HEK293 (cell line): ENCODE measurements at regions not wholly inside any gene's neighbourhood (a gene's known extent, or its start where the extent isn't known, plus 50 kb on each side); places are given as distances from the start of the nearest gene placed in this dataset.
A peak's percentile ranks its signal among the peaks of the same experiment; 100 is the strongest.

Experiments used
- CTCF ChIA-PET: fragments of 350-600 bp; formaldehyde crosslinking; extraction: SDS; loops from one replicate; lab custom pipeline; 2021; ENCODE audit warnings: antibody characterized with exemption; lab: Yijun Ruan, JAX
- POLR2A ChIA-PET: fragments of 300-600 bp; formaldehyde crosslinking; extraction: SDS; loops from one replicate; lab custom pipeline; 2020; ENCODE audit warnings: antibody characterized with exemption, inconsistent platforms; lab: Yijun Ruan, JAX
- H3K27ac ChIP-seq: fragments of 200-500 bp; sonication (Bioruptor generic); 2 replicates; pipeline ENCODE4 v1.5.1; 2014; ENCODE audit warnings: low read depth, low read length, control low read depth, inconsistent platforms; ENCODE audit errors: extremely low read depth
- H3K36me3 ChIP-seq, 2 experiments: fragments of 200-500 bp in 1 of 2; sonication (Bioruptor generic) in 1 of 2; 1 replicate in 1 of 2; 2 replicates in 1 of 2; pipeline ENCODE4 v1.5.1; 2014 to 2017; ENCODE audit warnings: inconsistent platforms in 2 of 2, low read length in 2 of 2; ENCODE audit not compliant: control insufficient read depth in 2 of 2, insufficient read depth in 1 of 2
- H3K4me1 ChIP-seq: fragments of 200-500 bp; sonication (Bioruptor generic); 2 replicates; pipeline ENCODE4 v1.5.1; 2014; ENCODE audit warnings: mild to moderate bottlenecking, low read length, inconsistent platforms; ENCODE audit not compliant: control insufficient read depth, insufficient read depth
- H3K4me3 ChIP-seq: 2 replicates; pipeline ENCODE4 v1.5.1; 2011; ENCODE audit warnings: low read depth, mild to moderate bottlenecking, control low read depth, low read length, moderate library complexity
- H3K9me3 ChIP-seq: fragments of 200-500 bp; sonication (Bioruptor generic); 2 replicates; pipeline ENCODE4 v1.5.1; 2014; ENCODE audit warnings: low read depth, low read length, inconsistent platforms; ENCODE audit not compliant: control insufficient read depth, insufficient read depth
- CTCF ChIP-seq: fragments of 450-650 bp; formaldehyde crosslinking; IDR thresholded peaks from 2 replicates; pipeline ENCODE4 v1.5.1; 2016; ENCODE audit warnings: missing biosample characterization, missing genetic modification characterization
- EGR2 ChIP-seq: fragments of 450-650 bp; formaldehyde crosslinking; IDR thresholded peaks from 2 replicates; pipeline ENCODE4 v1.5.1; 2016; ENCODE audit warnings: low read depth, missing biosample characterization, missing genetic modification characterization
- IKZF3 ChIP-seq: fragments of 450-650 bp; IDR thresholded peaks from 2 replicates; pipeline ENCODE4 v1.5.0; 2018; ENCODE audit warnings: missing biosample characterization, mild to moderate bottlenecking, missing genetic modification characterization, moderate library complexity
- KLF10 ChIP-seq: fragments of 450-650 bp; IDR thresholded peaks from 2 replicates; pipeline ENCODE4 v1.5.1; 2018; ENCODE audit warnings: missing biosample characterization, mild to moderate bottlenecking, missing genetic modification characterization
- PRDM10 ChIP-seq: fragments of 450-650 bp; formaldehyde crosslinking; IDR thresholded peaks from 2 replicates; pipeline ENCODE4 v1.5.1; 2016; ENCODE audit warnings: missing biosample characterization, missing genetic modification characterization
- PRDM6 ChIP-seq: fragments of 450-650 bp; formaldehyde crosslinking; IDR thresholded peaks from 2 replicates; pipeline ENCODE4 v1.5.1; 2017; ENCODE audit warnings: missing biosample characterization, missing genetic modification characterization
- SP7 ChIP-seq: fragments of 450-650 bp; formaldehyde crosslinking; IDR thresholded peaks from 2 replicates; pipeline ENCODE4 v1.5.1; 2016; ENCODE audit warnings: missing biosample characterization, missing genetic modification characterization
- TCF7L2 ChIP-seq: IDR thresholded peaks from 2 replicates; pipeline ENCODE4 v1.6.1; 2011; ENCODE audit warnings: low read depth, mild to moderate bottlenecking, inconsistent platforms, low read length, moderate library complexity, borderline replicate concordance
- ZEB2 ChIP-seq: fragments of 450-650 bp; formaldehyde crosslinking; IDR thresholded peaks from 2 replicates; pipeline ENCODE4 v1.5.1; 2016; ENCODE audit warnings: missing biosample characterization, missing genetic modification characterization
- ZFHX2 ChIP-seq: fragments of 450-650 bp; formaldehyde crosslinking; conservative IDR thresholded peaks from 2 replicates; pipeline ENCODE4 v1.5.1; 2016; ENCODE audit warnings: missing biosample characterization, missing genetic modification characterization
- ZFP69B ChIP-seq: fragments of 450-650 bp; formaldehyde crosslinking; IDR thresholded peaks from 2 replicates; pipeline ENCODE4 v1.5.1; 2016; ENCODE audit warnings: missing biosample characterization, missing genetic modification characterization
- ZNF366 ChIP-seq: fragments of 450-650 bp; formaldehyde crosslinking; conservative IDR thresholded peaks from 2 replicates; pipeline ENCODE4 v1.5.1; 2016; ENCODE audit warnings: missing biosample characterization, missing genetic modification characterization
- ZNF629 ChIP-seq: fragments of 450-650 bp; formaldehyde crosslinking; IDR thresholded peaks from 2 replicates; pipeline ENCODE4 v1.5.1; 2017; ENCODE audit warnings: missing biosample characterization, missing genetic modification characterization
- ZNF670 ChIP-seq: fragments of 450-650 bp; formaldehyde crosslinking; IDR thresholded peaks from 2 replicates; pipeline ENCODE4 v1.5.1; 2016; ENCODE audit warnings: missing biosample characterization, missing genetic modification characterization, low read depth
- TF ChIP-seq, protein P1 (sequence below): fragments of 450-650 bp; formaldehyde crosslinking; IDR thresholded peaks from 2 replicates; pipeline ENCODE4 v1.5.1; 2016; ENCODE audit warnings: missing biosample characterization, missing genetic modification characterization
- TF ChIP-seq, protein P2 (sequence below): fragments of 450-650 bp; formaldehyde crosslinking; IDR thresholded peaks from 2 replicates; pipeline ENCODE4 v1.5.1; 2017; ENCODE audit warnings: missing biosample characterization, missing genetic modification characterization
- TF ChIP-seq, protein P3 (sequence below): fragments of 450-650 bp; formaldehyde crosslinking; IDR thresholded peaks from 2 replicates; pipeline ENCODE4 v1.5.1; 2017; ENCODE audit warnings: missing biosample characterization, missing genetic modification characterization

DNA sequence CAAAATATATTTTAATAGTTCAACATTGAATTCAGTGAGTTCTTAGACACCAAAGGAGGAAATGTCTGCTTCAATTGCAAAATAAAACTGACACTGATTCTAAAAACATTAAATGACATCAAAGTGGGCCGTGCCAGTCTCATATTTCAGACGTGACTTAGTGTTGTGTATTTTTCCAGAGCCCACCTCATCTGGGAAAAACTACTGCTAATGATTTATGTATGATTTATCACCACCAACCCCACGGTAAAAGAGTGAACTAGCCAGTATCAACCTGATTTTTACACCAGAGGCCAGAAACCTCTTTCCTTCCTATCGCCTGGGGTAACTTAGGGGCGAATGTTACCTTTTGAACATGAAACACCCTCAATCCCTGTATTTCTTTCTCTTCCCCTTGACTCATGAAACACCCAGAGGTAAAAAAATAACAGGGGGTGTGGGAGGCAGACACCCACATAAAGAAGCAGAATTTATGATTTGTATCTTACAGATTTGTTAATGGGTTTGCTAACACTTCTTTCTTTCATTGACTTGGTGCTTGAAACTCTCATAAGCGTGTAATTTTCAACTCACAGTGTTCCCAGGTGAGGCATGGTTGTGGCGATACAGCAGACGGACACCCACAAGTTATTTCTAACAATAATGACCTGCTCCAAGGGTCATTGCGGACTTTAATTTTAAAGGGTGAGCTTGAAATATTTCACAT lies 56.4 kb upstream of the FANCC start:
- POLR2A ChIA-PET, result no interaction called here
- Histone ChIP-seq H3K36me3 (no peaks in the 10 kb centered on the region), H3K4me3 (no peak overlapping the region), H3K27ac (no peak overlapping the region)
- TF ChIP-seq ZNF366 (tag by site-specific recombination) (0 out of 2 replicates have a peak, but pooled peaks have one; percentile 11), ZNF629 (0 out of 2 replicates have a peak, but pooled peaks have one; percentile 20), EGR2 (peak; percentile 50; the same call in 1 of the 2 replicates), TCF7L2 (0 out of 2 replicates have a peak, but pooled peaks have one; percentile 44), PRDM10 (tag by site-specific recombination) (peak; percentile 62), KLF10 (tag by site-specific recombination) (peak; percentile 19; the same call in 1 of the 2 replicates), CTCF (no peak), IKZF3 (peak; percentile 50; the same call in 1 of the 2 replicates), ZFP69B (no peak), ZEB2 (tag by site-specific recombination) (no peak), ZFHX2 (tag by site-specific recombination) (peak; percentile 75), SP7 (peak; percentile 46; the same call in 1 of the 2 replicates), PRDM6 (tag by site-specific recombination) (peak; percentile 80), ZNF670 (tag by site-specific recombination) (no peak)
- TF ChIP-seq, protein P1, sequence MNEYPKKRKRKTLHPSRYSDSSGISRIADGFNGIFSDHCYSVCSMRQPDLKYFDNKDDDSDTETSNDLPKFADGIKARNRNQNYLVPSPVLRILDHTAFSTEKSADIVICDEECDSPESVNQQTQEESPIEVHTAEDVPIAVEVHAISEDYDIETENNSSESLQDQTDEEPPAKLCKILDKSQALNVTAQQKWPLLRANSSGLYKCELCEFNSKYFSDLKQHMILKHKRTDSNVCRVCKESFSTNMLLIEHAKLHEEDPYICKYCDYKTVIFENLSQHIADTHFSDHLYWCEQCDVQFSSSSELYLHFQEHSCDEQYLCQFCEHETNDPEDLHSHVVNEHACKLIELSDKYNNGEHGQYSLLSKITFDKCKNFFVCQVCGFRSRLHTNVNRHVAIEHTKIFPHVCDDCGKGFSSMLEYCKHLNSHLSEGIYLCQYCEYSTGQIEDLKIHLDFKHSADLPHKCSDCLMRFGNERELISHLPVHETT, result no peak
- TF ChIP-seq, protein P2, sequence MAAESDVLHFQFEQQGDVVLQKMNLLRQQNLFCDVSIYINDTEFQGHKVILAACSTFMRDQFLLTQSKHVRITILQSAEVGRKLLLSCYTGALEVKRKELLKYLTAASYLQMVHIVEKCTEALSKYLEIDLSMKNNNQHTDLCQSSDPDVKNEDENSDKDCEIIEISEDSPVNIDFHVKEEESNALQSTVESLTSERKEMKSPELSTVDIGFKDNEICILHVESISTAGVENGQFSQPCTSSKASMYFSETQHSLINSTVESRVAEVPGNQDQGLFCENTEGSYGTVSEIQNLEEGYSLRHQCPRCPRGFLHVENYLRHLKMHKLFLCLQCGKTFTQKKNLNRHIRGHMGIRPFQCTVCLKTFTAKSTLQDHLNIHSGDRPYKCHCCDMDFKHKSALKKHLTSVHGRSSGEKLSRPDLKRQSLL (tag by site-specific recombination), result 0 out of 2 replicates have a peak, but pooled peaks have one; percentile 7
- TF ChIP-seq, protein P3, sequence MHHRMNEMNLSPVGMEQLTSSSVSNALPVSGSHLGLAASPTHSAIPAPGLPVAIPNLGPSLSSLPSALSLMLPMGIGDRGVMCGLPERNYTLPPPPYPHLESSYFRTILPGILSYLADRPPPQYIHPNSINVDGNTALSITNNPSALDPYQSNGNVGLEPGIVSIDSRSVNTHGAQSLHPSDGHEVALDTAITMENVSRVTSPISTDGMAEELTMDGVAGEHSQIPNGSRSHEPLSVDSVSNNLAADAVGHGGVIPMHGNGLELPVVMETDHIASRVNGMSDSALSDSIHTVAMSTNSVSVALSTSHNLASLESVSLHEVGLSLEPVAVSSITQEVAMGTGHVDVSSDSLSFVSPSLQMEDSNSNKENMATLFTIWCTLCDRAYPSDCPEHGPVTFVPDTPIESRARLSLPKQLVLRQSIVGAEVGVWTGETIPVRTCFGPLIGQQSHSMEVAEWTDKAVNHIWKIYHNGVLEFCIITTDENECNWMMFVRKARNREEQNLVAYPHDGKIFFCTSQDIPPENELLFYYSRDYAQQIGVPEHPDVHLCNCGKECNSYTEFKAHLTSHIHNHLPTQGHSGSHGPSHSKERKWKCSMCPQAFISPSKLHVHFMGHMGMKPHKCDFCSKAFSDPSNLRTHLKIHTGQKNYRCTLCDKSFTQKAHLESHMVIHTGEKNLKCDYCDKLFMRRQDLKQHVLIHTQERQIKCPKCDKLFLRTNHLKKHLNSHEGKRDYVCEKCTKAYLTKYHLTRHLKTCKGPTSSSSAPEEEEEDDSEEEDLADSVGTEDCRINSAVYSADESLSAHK (tag by site-specific recombination), result peak; percentile 65; the same call in 1 of the 2 replicates
- TF ChIP-seq, all 188 proteins: peak for 12
- Histone ChIP-seq H3K9me3 (no peaks in the 10 kb centered on the region), H3K4me1 (peaks cover 5% of the 10 kb centered on the region)
- CTCF ChIA-PET, result interaction anchor here (0.5 to 1.0 kb wide), 2 partner anchors 352 to 1016 kb away, joined by 3 read pairs; no protein-coding TSS in a partner anchor
